GM18499 (cell line): ENCODE measurements at regions not wholly inside any gene's neighbourhood (a gene's known extent, or its start where the extent isn't known, plus 50 kb on each side); places are given as distances from the start of the nearest gene placed in this dataset.

Source experiments
- ATAC-seq: cut with Tn5 transposase; IDR thresholded peaks from one replicate; pipeline ENCODE4 v1.9.1; 2021; ENCODE audit warnings: moderate number of reproducible peaks; ENCODE audit not compliant: insufficient read depth, unreplicated experiment

DNA sequence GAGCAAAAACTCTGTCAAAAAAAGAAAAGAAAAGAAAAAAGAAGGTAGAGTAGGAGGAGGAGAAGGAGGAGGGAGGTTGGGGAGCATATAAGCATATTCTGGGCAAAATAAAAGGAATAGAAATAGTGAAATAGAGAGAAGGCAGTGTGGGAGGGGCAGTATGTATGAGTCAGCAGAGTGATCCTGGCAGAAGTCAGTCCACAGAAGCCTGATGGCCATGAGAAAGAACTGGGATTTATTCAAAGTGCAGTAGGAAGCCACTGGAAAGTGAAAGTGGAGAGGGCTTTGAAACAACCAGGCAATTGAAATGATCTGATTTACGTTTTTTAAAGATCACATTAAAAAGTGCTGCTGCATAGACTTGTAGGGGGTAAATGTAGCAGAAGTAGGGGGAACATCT is 368.6 kb upstream of the USP15 start:
- no peak for ATAC-seq

DNA sequence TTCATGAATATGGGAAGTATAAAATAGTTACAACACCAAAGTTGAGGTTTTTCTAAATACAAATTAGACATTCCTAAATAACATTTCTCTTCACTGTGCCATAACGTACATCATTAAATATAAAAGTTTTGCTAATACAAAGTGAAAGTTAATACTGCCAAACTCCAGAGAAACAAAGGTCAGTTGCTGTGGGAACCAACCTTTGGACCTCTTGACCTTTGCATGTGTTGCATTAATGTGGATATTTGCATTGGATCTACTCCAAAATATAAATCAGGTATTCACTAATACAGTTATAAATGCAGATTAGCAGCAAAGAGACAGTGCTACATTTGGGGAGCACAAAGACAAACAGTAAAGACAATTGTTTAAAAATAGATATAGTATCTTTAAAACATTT is 366.0 kb upstream of the USP15 start:
- ATAC-seq, result no peak

DNA sequence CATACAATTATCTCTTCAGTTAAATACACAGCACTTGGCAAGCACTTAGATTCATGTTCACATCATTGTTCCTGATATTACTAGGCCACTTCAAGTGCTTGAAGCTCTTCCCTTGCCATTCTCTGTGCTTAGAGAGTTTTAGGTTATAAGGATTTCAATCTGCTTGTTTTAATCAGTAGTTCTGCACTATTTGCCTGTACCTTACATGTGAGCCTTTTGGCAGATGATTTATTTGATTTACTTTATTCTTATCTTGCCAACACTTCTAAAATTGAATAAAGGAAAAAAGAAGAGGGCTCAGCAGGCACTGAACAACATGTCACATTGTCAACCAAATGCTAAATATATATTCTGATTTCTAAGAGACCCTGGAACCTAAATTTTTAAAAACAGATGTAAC is 363.8 kb upstream of the USP15 start:
- no peak for ATAC-seq

DNA sequence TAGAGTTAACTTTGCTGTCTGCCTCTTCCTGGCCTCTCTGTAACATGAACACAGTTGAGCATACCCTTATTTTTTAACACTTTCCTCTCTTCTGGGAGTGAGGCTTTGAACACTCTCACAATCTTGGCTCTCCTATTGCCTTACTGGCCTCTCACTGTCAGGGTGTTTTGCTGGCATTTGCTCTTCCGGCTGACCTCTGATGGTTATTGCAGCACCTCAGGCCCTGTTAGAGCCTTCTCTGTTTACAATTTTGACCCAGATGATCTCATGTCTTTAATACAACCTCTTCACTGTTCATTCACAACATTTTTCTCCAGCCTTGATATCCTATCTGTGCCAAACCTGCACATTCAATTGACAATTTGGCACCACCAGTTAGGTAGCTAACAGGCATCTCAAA is 357.8 kb upstream of the USP15 start:
- no peak for ATAC-seq

DNA sequence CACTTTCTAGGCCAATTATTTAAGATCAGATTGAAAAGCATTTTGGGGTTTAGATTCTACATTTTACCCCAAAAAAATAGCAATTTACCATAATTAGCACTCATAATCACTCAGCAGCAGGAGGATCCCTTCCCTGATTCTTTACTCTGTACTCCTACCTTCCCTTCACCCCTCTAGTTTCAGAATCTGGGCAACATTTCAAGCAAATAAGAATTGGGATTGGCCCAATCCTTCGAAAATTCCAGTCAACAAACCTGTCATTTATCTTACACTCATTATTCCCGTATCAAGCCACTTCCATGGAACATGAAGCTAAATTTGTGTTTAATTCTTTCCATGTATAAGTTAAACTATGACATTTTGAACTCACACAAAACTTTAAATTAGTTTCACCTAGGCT is 349.1 kb upstream of the USP15 start:
- ATAC-seq, result no peak

DNA sequence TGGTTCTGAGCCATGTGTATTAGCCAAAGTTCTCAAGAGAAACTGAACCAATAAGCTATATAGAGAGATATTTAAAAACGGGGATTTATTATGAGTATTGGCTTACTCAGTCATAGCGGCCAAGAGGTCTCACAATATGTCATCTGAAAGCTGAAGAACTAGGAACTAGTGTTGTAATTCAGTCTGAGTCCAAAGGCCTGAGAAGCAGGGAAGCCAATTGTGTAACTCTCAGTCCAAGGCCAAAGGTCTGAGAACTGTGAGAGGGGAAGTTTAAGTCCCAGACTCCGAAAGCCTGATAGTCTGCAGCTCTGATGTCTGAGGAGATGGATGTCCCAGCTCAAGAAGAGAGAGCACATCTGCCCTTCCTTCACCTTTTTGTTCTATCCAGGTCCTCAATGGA is 344.8 kb upstream of the USP15 start:
- no peak for ATAC-seq

DNA sequence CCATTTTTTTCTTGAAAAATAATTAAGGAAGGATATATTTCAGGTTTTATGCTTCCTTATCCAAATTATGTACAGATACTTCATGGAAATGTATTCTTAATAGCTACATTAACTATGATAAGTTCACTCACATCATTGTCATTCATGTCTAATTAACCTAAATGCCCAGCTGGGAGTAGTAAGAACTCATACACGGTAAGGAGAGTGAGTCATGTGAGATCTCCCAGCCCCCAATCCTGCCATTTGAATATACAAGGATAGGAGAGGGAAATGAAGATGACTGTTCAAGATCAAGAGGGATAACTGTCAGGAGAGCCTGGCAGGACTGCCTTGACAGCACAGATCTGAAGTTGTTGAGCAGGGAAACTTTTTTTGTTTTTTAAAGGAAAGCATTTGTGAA is 343.4 kb upstream of the USP15 start:
- ATAC-seq, result no peak

DNA sequence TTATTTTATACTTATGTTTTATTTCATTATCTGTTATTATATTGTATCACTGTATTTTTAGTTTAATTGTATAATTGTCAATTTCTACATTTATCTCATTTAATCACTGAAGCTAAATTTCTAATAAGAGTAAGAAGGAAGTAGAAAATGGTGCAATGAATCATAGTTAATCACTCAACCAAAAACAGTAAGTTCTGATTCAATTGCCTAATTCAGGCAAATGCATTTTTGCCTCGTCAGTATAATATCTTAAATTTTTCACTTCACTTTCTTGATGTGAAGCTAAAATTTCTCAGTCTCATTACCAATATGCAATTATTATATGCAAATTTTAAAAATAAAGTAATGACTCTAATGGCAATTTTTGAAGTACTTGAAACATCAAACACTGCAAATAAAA is 340.5 kb upstream of the USP15 start:
- no peak for ATAC-seq

DNA sequence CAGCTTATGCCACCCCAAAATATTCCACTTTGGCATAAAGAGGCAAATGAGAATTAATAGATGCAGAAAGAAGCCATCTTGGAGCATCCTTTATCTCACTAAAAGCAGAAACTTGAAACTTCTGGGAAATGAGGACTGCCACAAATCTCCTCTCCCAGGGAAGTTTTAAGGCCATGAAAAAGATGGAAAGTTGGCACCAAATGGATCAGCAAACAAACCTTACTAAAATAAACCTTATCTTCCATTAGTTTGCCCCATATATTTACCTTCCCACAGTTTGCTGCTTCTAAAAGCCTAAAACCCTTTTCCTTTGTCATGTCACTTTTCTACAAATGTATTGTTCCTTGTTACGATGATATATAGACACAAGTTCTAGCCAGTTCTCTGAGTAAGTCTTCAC is 340.0 kb upstream of the USP15 start:
- ATAC-seq, result no peak

DNA sequence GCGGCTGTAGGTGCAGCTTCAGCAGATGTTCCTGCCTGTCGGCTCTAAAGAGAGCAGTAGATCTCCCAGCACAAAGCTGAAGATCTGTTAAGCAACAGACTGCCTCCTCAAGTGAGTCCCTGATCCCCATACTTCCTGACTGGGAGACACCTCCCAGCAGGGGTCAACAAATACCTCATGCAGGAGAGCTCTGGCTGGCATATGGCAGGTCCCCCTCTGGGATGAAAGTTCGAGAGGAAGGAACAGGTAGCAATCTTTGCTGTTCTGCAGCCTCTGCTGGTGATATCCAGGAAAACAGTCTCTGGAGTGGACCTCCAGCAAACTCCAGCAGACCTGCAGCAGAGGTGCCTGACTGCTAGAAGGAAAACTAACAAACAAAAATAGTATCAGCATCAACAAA is 337.1 kb upstream of the USP15 start:
- no peak for ATAC-seq

DNA sequence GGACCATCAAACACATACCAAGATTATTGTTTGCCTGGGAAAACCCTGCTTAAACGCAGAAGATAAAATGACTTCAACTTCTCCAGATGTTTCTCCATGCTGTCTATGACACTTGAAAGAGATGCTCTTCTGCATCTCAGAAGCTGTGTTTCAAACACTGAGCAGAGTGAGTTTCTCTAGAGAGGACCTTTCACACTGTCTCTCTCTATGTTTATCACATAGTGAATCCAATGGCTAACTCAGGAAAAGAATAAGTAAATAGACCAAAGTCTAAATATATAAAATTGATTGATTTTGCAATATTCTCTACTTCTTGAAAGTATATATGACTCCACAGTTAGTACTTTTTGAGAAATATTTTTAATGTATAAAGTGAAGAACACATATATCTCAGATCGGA is 325.6 kb upstream of the USP15 start:
- no peak for ATAC-seq

DNA sequence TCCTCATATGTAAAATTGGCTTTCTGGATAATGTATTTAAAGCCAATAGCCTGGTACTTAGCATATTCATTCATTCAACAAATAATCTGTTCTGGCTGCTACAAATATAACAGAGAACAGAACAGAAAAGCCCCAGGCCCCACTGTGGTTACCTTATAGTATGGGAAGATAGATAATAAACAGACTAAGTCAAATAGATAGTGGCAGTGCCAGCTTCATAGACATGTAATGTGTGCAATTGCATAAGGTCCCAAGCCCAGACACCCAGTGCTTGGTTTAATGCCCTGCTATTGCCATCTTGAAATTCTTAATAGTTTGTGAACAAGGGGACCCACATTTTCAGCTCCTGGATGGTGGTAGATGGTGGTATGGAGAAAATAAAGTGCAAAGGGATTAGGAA is 320.2 kb upstream of the USP15 start:
- no peak for ATAC-seq

DNA sequence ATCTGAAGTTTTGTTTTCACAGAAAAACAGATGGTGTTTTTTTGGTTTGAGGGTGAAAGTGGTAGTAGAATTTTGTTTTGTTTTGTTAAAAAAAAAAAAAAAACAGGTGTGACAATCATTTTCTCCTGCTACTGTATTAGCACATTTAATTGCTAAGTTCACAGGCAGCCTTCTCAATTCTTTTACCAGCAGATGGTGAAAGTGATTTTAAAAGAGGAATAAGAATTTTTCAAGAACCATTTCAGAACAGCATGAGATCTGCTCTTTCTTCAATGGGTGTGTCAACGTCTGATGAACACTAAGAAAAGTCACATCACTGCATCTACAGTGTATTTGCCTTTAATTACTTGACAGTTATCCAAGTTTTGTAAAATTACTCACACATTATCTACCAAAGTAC is 303.7 kb upstream of the USP15 start:
- ATAC-seq, result no peak

DNA sequence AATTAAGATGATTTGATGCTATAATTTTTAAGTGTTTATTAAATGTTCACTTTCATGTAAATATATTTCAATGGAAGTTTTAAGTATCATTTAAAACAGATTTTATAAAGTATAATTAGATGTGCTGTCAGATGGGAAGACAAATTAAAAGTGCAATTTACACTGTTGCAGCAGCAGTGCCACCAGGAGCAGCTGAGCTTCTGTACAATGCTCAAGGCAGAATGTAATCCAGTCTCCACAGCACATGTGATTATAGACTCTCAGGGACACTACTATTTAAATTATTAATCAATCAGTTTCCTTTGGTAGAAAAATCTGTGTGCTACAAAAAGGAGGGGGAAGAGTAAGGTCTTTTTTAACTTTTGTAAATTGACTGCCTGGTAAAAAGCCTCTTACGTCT is 285.7 kb upstream of the USP15 start:
- ATAC-seq, result no peak

DNA sequence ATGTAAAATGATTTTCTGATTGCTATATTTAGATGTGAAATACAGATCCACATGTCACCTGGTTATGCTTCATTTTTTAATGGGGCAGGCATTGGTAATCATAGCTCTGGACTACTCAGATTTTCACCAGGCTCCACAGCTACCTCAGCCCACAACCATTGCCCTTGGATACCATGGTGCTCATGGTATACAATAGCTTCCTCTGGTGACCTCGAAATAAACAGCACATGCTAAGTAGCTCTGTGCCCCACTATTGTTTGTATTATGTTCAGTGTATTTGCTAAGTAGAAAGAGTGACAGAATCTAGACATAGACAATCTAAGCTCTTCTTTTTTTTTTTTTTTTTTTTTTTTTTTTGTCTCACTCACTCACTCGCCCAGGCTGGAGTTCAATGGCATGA is 274.4 kb upstream of the USP15 start:
- no peak for ATAC-seq

DNA sequence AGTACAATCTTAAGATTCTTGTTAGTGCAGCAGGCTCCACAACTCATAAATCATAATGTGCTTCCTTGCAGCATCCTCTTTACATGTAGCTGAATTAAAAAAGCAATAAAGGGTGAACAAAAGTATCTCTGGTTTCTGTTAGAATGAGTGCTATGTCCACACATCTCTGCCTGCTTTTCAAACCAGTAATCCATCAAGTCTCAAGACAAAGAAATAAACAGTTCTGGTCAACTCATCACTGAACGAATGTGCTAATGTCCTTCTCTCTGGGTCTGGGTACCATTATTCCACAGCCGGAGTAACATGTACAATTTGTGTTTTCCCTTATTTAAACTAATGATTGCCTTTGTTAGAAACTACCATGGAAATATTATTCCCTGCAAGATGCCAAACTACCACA is 273.0 kb upstream of the USP15 start:
- ATAC-seq, result no peak

DNA sequence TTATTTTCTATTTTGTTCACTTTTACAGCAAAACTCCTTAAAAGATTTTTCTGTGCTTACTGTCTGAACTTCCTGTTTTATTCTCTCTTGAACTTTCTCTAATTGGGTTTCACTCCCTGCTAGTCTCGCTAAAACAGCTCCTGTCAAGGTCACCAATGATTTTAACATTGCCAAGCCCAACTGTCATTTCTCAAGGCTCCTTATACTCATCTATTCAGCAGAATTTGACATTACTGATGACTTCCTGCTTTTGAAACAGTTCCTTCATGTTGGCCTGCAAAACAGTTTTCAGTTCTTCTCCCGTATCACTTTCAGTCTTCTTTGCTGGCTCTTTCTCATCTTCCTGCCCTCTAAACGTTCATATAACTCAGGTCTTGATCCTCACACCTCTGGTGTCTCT is 268.5 kb upstream of the USP15 start:
- ATAC-seq, result no peak

DNA sequence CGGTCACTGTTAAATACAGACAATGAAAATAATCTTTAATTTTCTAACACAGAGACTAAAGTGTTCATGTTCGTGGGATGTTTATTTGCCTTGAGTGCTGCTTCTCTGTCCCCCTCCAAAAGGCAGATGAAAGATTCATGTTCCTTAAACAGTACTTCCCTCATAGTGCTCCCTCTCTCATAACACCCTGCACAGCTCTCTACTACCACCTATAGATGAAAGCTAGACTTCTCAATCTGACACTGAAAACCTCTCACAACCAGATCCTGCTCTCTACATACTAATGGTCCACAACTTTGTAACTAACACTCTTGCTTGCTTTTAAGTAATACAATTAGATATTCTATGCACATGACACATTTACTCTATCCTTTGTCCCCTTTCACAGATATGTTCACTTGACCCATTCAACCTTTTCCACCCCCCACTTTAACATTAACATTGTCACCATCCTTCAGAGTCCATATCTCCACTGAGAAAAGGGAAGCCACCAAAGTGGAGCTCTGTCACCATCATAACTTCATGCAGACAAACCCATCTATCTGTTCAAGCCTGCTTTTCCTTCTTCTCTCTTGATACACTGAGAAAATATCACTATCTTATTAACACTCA is 266.4 kb upstream of the USP15 start:
- ATAC-seq, result no peak

DNA sequence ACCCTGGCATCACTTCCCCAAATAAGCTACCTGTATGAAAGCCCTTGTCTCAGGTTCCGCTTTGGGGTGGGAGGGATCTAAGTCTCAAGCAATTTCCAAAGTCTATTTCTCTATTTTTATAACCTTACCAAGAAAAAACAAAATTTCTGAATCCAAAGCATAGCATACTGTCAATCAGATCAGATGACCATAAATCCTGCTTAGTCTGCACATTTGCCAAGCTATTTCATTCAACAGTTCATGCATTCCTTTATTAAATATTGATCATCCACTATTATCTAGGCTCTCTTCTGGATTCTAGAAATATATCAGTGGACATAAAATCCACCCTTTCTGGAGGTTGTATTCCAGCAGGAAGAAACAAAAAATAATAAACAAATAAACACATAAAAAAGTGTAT is 263.5 kb upstream of the USP15 start:
- no peak for ATAC-seq

DNA sequence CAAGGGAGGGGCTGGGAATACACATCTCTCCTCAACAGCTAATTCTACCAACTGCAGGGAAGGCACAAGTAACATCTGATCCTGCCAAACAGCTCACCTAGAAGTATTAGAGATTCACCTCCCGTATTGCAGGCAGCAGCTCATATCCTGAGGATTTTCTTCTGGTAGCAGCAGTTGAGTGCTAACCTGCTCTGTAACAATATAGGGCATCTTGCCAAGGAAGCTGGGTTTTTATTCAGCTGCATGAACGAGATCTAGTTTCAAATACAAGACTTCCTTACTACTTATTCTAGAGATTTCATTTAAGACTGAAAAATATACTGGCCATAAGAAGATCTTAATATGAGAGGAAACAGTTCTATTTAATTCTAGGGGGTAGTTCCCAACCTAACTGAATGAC is 261.4 kb upstream of the USP15 start:
- no peak for ATAC-seq

DNA sequence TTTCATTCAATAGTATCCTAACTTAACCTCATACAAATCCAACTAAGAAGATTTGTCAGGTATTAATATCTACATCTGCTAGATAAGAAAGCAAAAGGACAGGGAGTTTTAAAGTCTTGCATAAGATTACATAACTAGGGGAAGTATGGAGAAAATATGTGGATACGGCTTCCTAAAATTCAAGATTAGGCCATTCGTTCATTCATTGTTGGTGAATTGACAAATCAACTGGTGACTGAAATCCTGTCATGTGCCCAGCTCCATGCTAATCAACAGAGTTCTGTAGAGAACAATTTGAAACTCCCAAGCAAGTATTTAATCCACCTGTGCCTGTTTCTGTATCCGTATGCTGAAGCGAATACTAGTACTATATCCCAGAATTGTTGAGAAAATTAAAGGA is 260.9 kb upstream of the USP15 start:
- ATAC-seq, result no peak

DNA sequence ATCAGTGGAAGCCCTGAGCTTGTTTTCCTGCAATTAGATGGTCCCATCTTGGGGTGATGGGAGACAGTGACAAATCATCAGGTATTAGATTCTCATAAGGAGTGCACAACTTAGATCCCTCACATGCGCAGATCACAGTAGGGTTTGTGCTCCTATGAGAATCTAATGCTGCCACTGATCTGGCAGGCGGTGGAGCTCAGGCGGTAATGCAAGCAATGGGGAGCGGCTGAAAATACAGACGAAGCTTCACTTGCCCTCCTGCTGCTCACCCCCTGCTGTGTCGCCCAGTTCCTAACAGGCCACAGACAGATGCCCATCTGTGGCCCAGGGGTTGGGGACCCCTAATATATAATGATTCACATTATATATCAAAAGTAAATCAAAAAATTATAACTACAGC is 258.8 kb upstream of the USP15 start:
- no peak for ATAC-seq

DNA sequence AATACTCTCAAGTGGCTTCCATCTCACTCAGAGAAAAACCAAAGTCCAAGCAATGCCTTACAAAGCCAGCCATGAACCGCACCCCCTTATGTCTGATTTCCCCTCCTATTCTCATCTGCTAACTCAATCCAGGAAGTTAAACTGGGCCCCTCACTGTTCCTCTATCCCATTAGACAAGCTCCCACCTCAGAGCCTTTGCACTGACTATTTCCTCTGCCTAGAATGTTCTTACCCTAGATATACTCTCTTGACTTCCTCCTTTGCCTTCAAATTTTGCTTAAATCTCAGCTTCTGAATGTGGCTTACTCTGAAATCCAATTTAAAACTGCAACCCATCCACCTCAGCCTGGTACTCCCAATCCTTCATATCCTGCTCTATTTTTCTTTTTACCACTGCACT is 257.0 kb upstream of the USP15 start:
- no peak for ATAC-seq
